Brain microvascular endothelial cell (primary cell): ENCODE measurements at regions not wholly inside any gene's neighbourhood (a gene's known extent, or its start where the extent isn't known, plus 50 kb on each side); places are given as distances from the start of the nearest gene placed in this dataset.

ENCODE experiments used
- DNase-seq: peaks from one replicate; pipeline ENCODE4 v3.0.0-alpha.2; 2020
- H3K27ac ChIP-seq: fragments of 250-450 bp; sonication (Bioruptor Pico); 2 replicates; pipeline ENCODE4 v1.5.1; 2020; ENCODE audit warnings: mild to moderate bottlenecking, moderate library complexity
- H3K27me3 ChIP-seq: fragments of 250-450 bp; sonication (Bioruptor Pico); replicated peaks from 2 replicates; pipeline ENCODE4 v1.5.1; 2020; ENCODE audit warnings: mild to moderate bottlenecking
- H3K36me3 ChIP-seq: fragments of 250-450 bp; sonication (Bioruptor Pico); replicated peaks from 2 replicates; pipeline ENCODE4 v1.5.1; 2020; ENCODE audit warnings: mild to moderate bottlenecking
- H3K4me3 ChIP-seq: 2 replicates; pipeline ENCODE4 v1.5.1; 2011; ENCODE audit warnings: low read depth, mild to moderate bottlenecking, control low read depth, low read length, moderate library complexity
- CTCF ChIP-seq: IDR thresholded peaks from 2 replicates; pipeline ENCODE4 v1.5.1; 2011; ENCODE audit warnings: low read depth, mild to moderate bottlenecking, moderate library complexity, low read length, control low read depth, inconsistent platforms; ENCODE audit errors: missing control alignments
- in situ Hi-C: cut with HindIII; loops from 2 replicates; pipeline ENCODE4 v1.10.0; 2017; ENCODE audit warnings: low sequenced_read_pairs, low pct_ligation_motif_present

- Histone ChIP-seq H3K27ac (no peak overlapping the region), H3K4me3 (no peak overlapping the region), H3K36me3 (no peaks in the 10 kb centered on the region), H3K27me3 (no peaks in the 10 kb centered on the region)
- no peak for TF ChIP-seq CTCF
- in situ Hi-C loops, result no loop called here
- DNase-seq, result no peak
These were observed 820.1 kb upstream of the RBFOX1 start for GRCh38 chr16:6512512-6512911.

- H3K27ac ChIP-seq, result no peak overlapping the region
- no peak for TF ChIP-seq CTCF
- in situ Hi-C loops, result no loop called here
- no peaks in the 10 kb centered on the region for H3K36me3 ChIP-seq
- no peak overlapping the region for H3K4me3 ChIP-seq
- H3K27me3 ChIP-seq, result no peaks in the 10 kb centered on the region
- no peak for DNase-seq
These were observed 822.4 kb upstream of the RBFOX1 start for GRCh38 chr16:6510261-6510660.

GRCh38 chr16:6499413-6499812, 833.2 kb upstream of the RBFOX1 start:
- in situ Hi-C loops, result no loop called here

GRCh38 chr16:6498858-6499257, 833.8 kb upstream of the RBFOX1 start:
- Histone ChIP-seq H3K27ac (no peak overlapping the region), H3K36me3 (no peaks in the 10 kb centered on the region), H3K27me3 (no peaks in the 10 kb centered on the region), H3K4me3 (no peak overlapping the region)
- in situ Hi-C loops, result no loop called here
- no peak for DNase-seq
- no peak for TF ChIP-seq CTCF

More at GRCh38 chr16:6499413-6499812, 833.2 kb upstream of the RBFOX1 start:
- Histone ChIP-seq H3K36me3 (no peaks in the 10 kb centered on the region), H3K27ac (no peak overlapping the region), H3K4me3 (no peak overlapping the region), H3K27me3 (no peaks in the 10 kb centered on the region)
- DNase-seq, result no peak
- TF ChIP-seq CTCF, result no peak

GRCh38 chr16:6496996-6497395, 835.6 kb upstream of the RBFOX1 start:
- in situ Hi-C loops, result no loop called here
- no peak for TF ChIP-seq CTCF

GRCh38 chr16:6495486-6496210, 837.0 kb upstream of the RBFOX1 start:
- Histone ChIP-seq H3K4me3 (no peak overlapping the region), H3K27me3 (no peaks in the 10 kb centered on the region), H3K36me3 (no peaks in the 10 kb centered on the region), H3K27ac (no peak overlapping the region)
- no peak for TF ChIP-seq CTCF
- in situ Hi-C loops, result no loop called here
- DNase-seq, result no peak

More at GRCh38 chr16:6496996-6497395, 835.6 kb upstream of the RBFOX1 start:
- DNase-seq, result no peak
- H3K27ac ChIP-seq, result no peak overlapping the region
- no peak overlapping the region for H3K4me3 ChIP-seq
- no peaks in the 10 kb centered on the region for H3K36me3 ChIP-seq
- no peaks in the 10 kb centered on the region for H3K27me3 ChIP-seq
